ENCODE measurements at regions not wholly inside any gene's neighbourhood (a gene's known extent, or its start where the extent isn't known, plus 50 kb on each side); places are given as distances from the start of the nearest gene placed in this dataset.

GRCh38 chr20:4563534-4563933 lies 122.7 kb upstream of the PRNP start:
- no peak overlapping the region for H3K4me3 ChIP-seq (ENCODE audit: control insufficient read depth, low read depth, low read length)
- peak; percentile 76 for DNase-seq (ENCODE audit: low read depth)
- peak; percentile 42 for TF ChIP-seq CTCF (conservative IDR thresholded peaks at IDR 0.05; ENCODE audit: control insufficient read depth, insufficient read depth, low read depth, low read length)

GRCh38 chr20:4563031-4563430 lies 123.2 kb upstream of the PRNP start:
- no peak overlapping the region for H3K4me3 ChIP-seq (ENCODE audit: control insufficient read depth, low read depth, low read length)
- DNase-seq (ENCODE audit: low read depth) = no peak
- TF ChIP-seq CTCF (conservative IDR thresholded peaks at IDR 0.05; ENCODE audit: control insufficient read depth, insufficient read depth, low read depth, low read length) = no peak

GRCh38 chr20:4560667-4561066 lies 125.6 kb upstream of the PRNP start:
- DNase-seq (ENCODE audit: low read depth) = peak; percentile 55
- TF ChIP-seq CTCF (conservative IDR thresholded peaks at IDR 0.05; ENCODE audit: control insufficient read depth, insufficient read depth, low read depth, low read length) = no peak
- H3K4me3 ChIP-seq (ENCODE audit: control insufficient read depth, low read depth, low read length) = no peak overlapping the region

GRCh38 chr20:4559906-4560305 lies 126.3 kb upstream of the PRNP start:
- TF ChIP-seq CTCF (conservative IDR thresholded peaks at IDR 0.05; ENCODE audit: control insufficient read depth, insufficient read depth, low read depth, low read length) = no peak
- no peak for DNase-seq (ENCODE audit: low read depth)
- H3K4me3 ChIP-seq (ENCODE audit: control insufficient read depth, low read depth, low read length) = no peak overlapping the region

- H3K4me3 ChIP-seq (ENCODE audit: control insufficient read depth, low read depth, low read length) = no peak overlapping the region
- DNase-seq (ENCODE audit: low read depth) = peak; percentile 18
- TF ChIP-seq CTCF (conservative IDR thresholded peaks at IDR 0.05; ENCODE audit: control insufficient read depth, insufficient read depth, low read depth, low read length) = no peak
These were observed 127.2 kb upstream of the PRNP start for GRCh38 chr20:4559106-4559505.

- no peak overlapping the region for H3K4me3 ChIP-seq (ENCODE audit: control insufficient read depth, low read depth, low read length)
- DNase-seq (ENCODE audit: low read depth) = no peak
- no peak for TF ChIP-seq CTCF (conservative IDR thresholded peaks at IDR 0.05; ENCODE audit: control insufficient read depth, insufficient read depth, low read depth, low read length)
These were observed 129.5 kb upstream of the PRNP start for GRCh38 chr20:4556781-4557180.
